ENCODE measurements at regions not wholly inside any gene's neighbourhood (a gene's known extent, or its start where the extent isn't known, plus 50 kb on each side); places are given as distances from the start of the nearest gene placed in this dataset.

- Mint-ChIP-seq H3K27me3 (no peaks in the 10 kb centered on the region), H3K4me3 (no peak overlapping the region), H3K4me1 (no peaks in the 10 kb centered on the region), H3K36me3 (ENCODE audit: low read depth) (no peaks in the 10 kb centered on the region), H3K27ac (no peak overlapping the region)
- H3K9me3 ChIP-seq (ENCODE audit: control insufficient read depth, low read length, poor library complexity, severe bottlenecking): no peaks in the 10 kb centered on the region
- ATAC-seq (no peak), DNase-seq (no peak)
These were observed 124.6 kb upstream of the KCNH7 start for GRCh38 chr2:162963156-162963555.

GRCh38 chr2:162945785-162946184 is 107.2 kb upstream of the KCNH7 start:
- ATAC-seq: no peak
- DNase-seq: no peak
- H3K9me3 ChIP-seq (ENCODE audit: control insufficient read depth, low read length, poor library complexity, severe bottlenecking): no peaks in the 10 kb centered on the region
- no peaks in the 10 kb centered on the region for H3K36me3 Mint-ChIP-seq (ENCODE audit: low read depth)
- H3K4me3 Mint-ChIP-seq: no peak overlapping the region
- H3K27ac Mint-ChIP-seq: no peak overlapping the region
- no peaks in the 10 kb centered on the region for H3K27me3 Mint-ChIP-seq
- H3K4me1 Mint-ChIP-seq: no peaks in the 10 kb centered on the region

GRCh38 chr2:162938387-162938786 is 99.8 kb upstream of the KCNH7 start:
- ATAC-seq: no peak
- no peaks in the 10 kb centered on the region for H3K9me3 ChIP-seq (ENCODE audit: control insufficient read depth, low read length, poor library complexity, severe bottlenecking)
- no peak overlapping the region for H3K4me3 Mint-ChIP-seq
- H3K27ac Mint-ChIP-seq: no peak overlapping the region
- no peaks in the 10 kb centered on the region for H3K4me1 Mint-ChIP-seq
- DNase-seq: no peak
- H3K27me3 Mint-ChIP-seq: no peaks in the 10 kb centered on the region
- no peaks in the 10 kb centered on the region for H3K36me3 Mint-ChIP-seq (ENCODE audit: low read depth)

GRCh38 chr2:162934191-162934590 is 95.6 kb upstream of the KCNH7 start:
- no peak for DNase-seq
- H3K27me3 Mint-ChIP-seq: no peaks in the 10 kb centered on the region
- H3K36me3 Mint-ChIP-seq (ENCODE audit: low read depth): no peaks in the 10 kb centered on the region
- H3K9me3 ChIP-seq (ENCODE audit: control insufficient read depth, low read length, poor library complexity, severe bottlenecking): no peaks in the 10 kb centered on the region
- ATAC-seq: no peak
- H3K4me1 Mint-ChIP-seq: no peaks in the 10 kb centered on the region
- H3K27ac Mint-ChIP-seq: no peak overlapping the region
- no peak overlapping the region for H3K4me3 Mint-ChIP-seq

GRCh38 chr2:162932416-162932815 is 93.8 kb upstream of the KCNH7 start:
- H3K27me3 Mint-ChIP-seq: no peaks in the 10 kb centered on the region
- H3K4me1 Mint-ChIP-seq: no peaks in the 10 kb centered on the region
- DNase-seq (no peak), ATAC-seq (no peak)
- H3K9me3 ChIP-seq (ENCODE audit: control insufficient read depth, low read length, poor library complexity, severe bottlenecking): no peaks in the 10 kb centered on the region
- no peak overlapping the region for H3K27ac Mint-ChIP-seq
- H3K4me3 Mint-ChIP-seq: no peak overlapping the region
- H3K36me3 Mint-ChIP-seq (ENCODE audit: low read depth): no peaks in the 10 kb centered on the region

- H3K4me3 Mint-ChIP-seq: no peak overlapping the region
- no peak overlapping the region for H3K27ac Mint-ChIP-seq
- DNase-seq (no peak), ATAC-seq (no peak)
- no peaks in the 10 kb centered on the region for H3K36me3 Mint-ChIP-seq (ENCODE audit: low read depth)
- no peaks in the 10 kb centered on the region for H3K4me1 Mint-ChIP-seq
- H3K27me3 Mint-ChIP-seq: no peaks in the 10 kb centered on the region
- no peaks in the 10 kb centered on the region for H3K9me3 ChIP-seq (ENCODE audit: control insufficient read depth, low read length, poor library complexity, severe bottlenecking)
These were observed 91.0 kb upstream of the KCNH7 start for GRCh38 chr2:162929571-162929970.

GRCh38 chr2:162928356-162928755 is 89.8 kb upstream of the KCNH7 start:
- Mint-ChIP-seq H3K36me3 (ENCODE audit: low read depth) (no peaks in the 10 kb centered on the region), H3K27ac (no peak overlapping the region), H3K4me3 (no peak overlapping the region), H3K4me1 (no peaks in the 10 kb centered on the region), H3K27me3 (no peaks in the 10 kb centered on the region)
- no peaks in the 10 kb centered on the region for H3K9me3 ChIP-seq (ENCODE audit: control insufficient read depth, low read length, poor library complexity, severe bottlenecking)
- DNase-seq (no peak), ATAC-seq (no peak)

GRCh38 chr2:162926907-162927306 is 88.3 kb upstream of the KCNH7 start:
- Mint-ChIP-seq H3K27ac (no peak overlapping the region), H3K4me1 (no peaks in the 10 kb centered on the region), H3K27me3 (no peaks in the 10 kb centered on the region), H3K36me3 (ENCODE audit: low read depth) (no peaks in the 10 kb centered on the region), H3K4me3 (no peak overlapping the region)
- no peak for DNase-seq
- no peaks in the 10 kb centered on the region for H3K9me3 ChIP-seq (ENCODE audit: control insufficient read depth, low read length, poor library complexity, severe bottlenecking)
- no peak for ATAC-seq

GRCh38 chr2:162926501-162926900 is 87.9 kb upstream of the KCNH7 start:
- H3K27ac Mint-ChIP-seq: no peak overlapping the region
- DNase-seq (no peak), ATAC-seq (no peak)
- H3K9me3 ChIP-seq (ENCODE audit: control insufficient read depth, low read length, poor library complexity, severe bottlenecking): no peaks in the 10 kb centered on the region
- H3K4me3 Mint-ChIP-seq: no peak overlapping the region
- H3K4me1 Mint-ChIP-seq: no peaks in the 10 kb centered on the region
- no peaks in the 10 kb centered on the region for H3K27me3 Mint-ChIP-seq
- no peaks in the 10 kb centered on the region for H3K36me3 Mint-ChIP-seq (ENCODE audit: low read depth)

GRCh38 chr2:162925595-162925994 is 87.0 kb upstream of the KCNH7 start:
- Mint-ChIP-seq H3K27ac (no peak overlapping the region), H3K4me3 (no peak overlapping the region), H3K36me3 (ENCODE audit: low read depth) (no peaks in the 10 kb centered on the region), H3K27me3 (no peaks in the 10 kb centered on the region), H3K4me1 (no peaks in the 10 kb centered on the region)
- no peaks in the 10 kb centered on the region for H3K9me3 ChIP-seq (ENCODE audit: control insufficient read depth, low read length, poor library complexity, severe bottlenecking)
- DNase-seq: no peak
- no peak for ATAC-seq

- Mint-ChIP-seq H3K36me3 (ENCODE audit: low read depth) (no peaks in the 10 kb centered on the region), H3K27me3 (no peaks in the 10 kb centered on the region), H3K4me1 (no peaks in the 10 kb centered on the region), H3K4me3 (no peak overlapping the region), H3K27ac (no peak overlapping the region)
- H3K9me3 ChIP-seq (ENCODE audit: control insufficient read depth, low read length, poor library complexity, severe bottlenecking): no peaks in the 10 kb centered on the region
- ATAC-seq: no peak
- DNase-seq: no peak
These were observed 80.5 kb upstream of the KCNH7 start for GRCh38 chr2:162919111-162919510.

- Mint-ChIP-seq H3K4me1 (no peaks in the 10 kb centered on the region), H3K27me3 (no peaks in the 10 kb centered on the region), H3K4me3 (no peak overlapping the region), H3K36me3 (ENCODE audit: low read depth) (no peaks in the 10 kb centered on the region), H3K27ac (no peak overlapping the region)
- ATAC-seq (no peak), DNase-seq (no peak)
- H3K9me3 ChIP-seq (ENCODE audit: control insufficient read depth, low read length, poor library complexity, severe bottlenecking): no peaks in the 10 kb centered on the region
These were observed 79.1 kb upstream of the KCNH7 start for GRCh38 chr2:162917626-162918025.

GRCh38 chr2:162916286-162916801 is 77.8 kb upstream of the KCNH7 start:
- H3K9me3 ChIP-seq (ENCODE audit: control insufficient read depth, low read length, poor library complexity, severe bottlenecking): no peaks in the 10 kb centered on the region

GRCh38 chr2:162915858-162916257 is 77.3 kb upstream of the KCNH7 start:
- H3K4me1 Mint-ChIP-seq: no peaks in the 10 kb centered on the region
- H3K9me3 ChIP-seq (ENCODE audit: control insufficient read depth, low read length, poor library complexity, severe bottlenecking): no peaks in the 10 kb centered on the region
- no peaks in the 10 kb centered on the region for H3K27me3 Mint-ChIP-seq
- no peak overlapping the region for H3K27ac Mint-ChIP-seq
- H3K4me3 Mint-ChIP-seq: no peak overlapping the region
- H3K36me3 Mint-ChIP-seq (ENCODE audit: low read depth): no peaks in the 10 kb centered on the region
- ATAC-seq (no peak), DNase-seq (no peak)

More at GRCh38 chr2:162916286-162916801, 77.8 kb upstream of the KCNH7 start:
- Mint-ChIP-seq H3K36me3 (ENCODE audit: low read depth) (no peaks in the 10 kb centered on the region), H3K4me3 (no peak overlapping the region), H3K27ac (no peak overlapping the region), H3K27me3 (no peaks in the 10 kb centered on the region), H3K4me1 (no peaks in the 10 kb centered on the region)
- ATAC-seq (no peak), DNase-seq (no peak)

All from T-helper 17 cell (primary cell).